Mononuclear cell (primary cell): ENCODE measurements at regions not wholly inside any gene's neighbourhood (a gene's known extent, or its start where the extent isn't known, plus 50 kb on each side); places are given as distances from the start of the nearest gene placed in this dataset.

ENCODE experiments used
- H3K27me3 ChIP-seq: 2 replicates; pipeline ENCODE4 v1.6.0; 2011; ENCODE audit warnings: low read length, control low read depth; ENCODE audit not compliant: insufficient read depth
- H3K4me1 ChIP-seq: 2 replicates; pipeline ENCODE4 v1.5.1; 2011; ENCODE audit warnings: mild to moderate bottlenecking, low read length, control low read depth; ENCODE audit not compliant: insufficient read depth
- H3K4me3 ChIP-seq: 2 replicates; pipeline ENCODE4 v1.5.1; 2011; ENCODE audit warnings: mild to moderate bottlenecking, low read length, moderate library complexity
- H3K9me3 ChIP-seq: 2 replicates; pipeline ENCODE4 v1.5.1; 2011; ENCODE audit warnings: low read depth, mild to moderate bottlenecking, control low read depth, low read length

- no peaks in the 10 kb centered on the region for H3K27me3 ChIP-seq
Observed at GRCh38 chr10:117927332-117927731, 119.4 kb downstream of the RAB11FIP2 start.

DNA sequence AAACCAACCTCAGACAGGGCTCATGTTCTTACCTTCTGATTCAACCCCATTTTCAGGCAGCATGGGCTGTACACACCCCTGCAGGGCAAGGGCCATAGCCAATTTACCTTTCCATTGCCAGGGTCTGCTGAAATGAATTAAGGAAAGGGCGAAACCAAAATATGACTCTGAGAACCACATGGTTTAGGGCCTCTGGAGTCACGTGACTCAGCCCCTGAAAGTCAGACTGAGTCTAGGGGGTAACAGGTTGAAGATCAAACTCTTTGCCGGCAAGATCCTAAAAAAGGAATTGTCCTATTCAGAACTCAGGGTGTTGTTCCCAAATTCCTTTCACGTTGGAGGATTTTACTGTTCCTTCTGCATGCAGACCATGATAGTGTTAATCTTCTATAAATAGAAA lies 118.9 kb downstream of the RAB11FIP2 start:
- H3K27me3 ChIP-seq = no peaks in the 10 kb centered on the region
- no peaks in the 10 kb centered on the region for H3K4me1 ChIP-seq
- no peak overlapping the region for H3K4me3 ChIP-seq
- H3K9me3 ChIP-seq = no peaks in the 10 kb centered on the region

More at GRCh38 chr10:117927332-117927731, 119.4 kb downstream of the RAB11FIP2 start:
- no peak overlapping the region for H3K4me3 ChIP-seq
- no peaks in the 10 kb centered on the region for H3K9me3 ChIP-seq
- H3K4me1 ChIP-seq = no peaks in the 10 kb centered on the region

DNA sequence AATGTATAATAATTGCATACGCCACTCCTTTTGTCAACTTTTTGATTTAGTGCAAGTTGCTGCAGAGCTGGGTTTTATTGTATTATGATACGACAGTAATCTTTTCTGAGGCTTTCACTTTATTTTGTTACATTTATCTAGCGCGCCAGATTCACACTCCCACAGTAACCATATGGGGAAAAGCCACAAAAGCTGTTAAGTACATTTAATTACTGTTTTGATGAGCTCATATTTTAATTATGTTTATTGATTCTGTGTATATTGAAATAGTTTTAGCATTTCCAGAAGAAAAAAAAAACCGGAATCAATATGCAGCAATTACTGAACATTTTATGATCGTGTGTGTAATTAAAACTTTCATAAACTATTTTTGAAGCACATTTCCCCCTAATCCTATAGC lies 118.5 kb downstream of the RAB11FIP2 start:
- Histone ChIP-seq H3K9me3 (no peaks in the 10 kb centered on the region), H3K27me3 (no peaks in the 10 kb centered on the region), H3K4me1 (no peaks in the 10 kb centered on the region), H3K4me3 (no peak overlapping the region)

DNA sequence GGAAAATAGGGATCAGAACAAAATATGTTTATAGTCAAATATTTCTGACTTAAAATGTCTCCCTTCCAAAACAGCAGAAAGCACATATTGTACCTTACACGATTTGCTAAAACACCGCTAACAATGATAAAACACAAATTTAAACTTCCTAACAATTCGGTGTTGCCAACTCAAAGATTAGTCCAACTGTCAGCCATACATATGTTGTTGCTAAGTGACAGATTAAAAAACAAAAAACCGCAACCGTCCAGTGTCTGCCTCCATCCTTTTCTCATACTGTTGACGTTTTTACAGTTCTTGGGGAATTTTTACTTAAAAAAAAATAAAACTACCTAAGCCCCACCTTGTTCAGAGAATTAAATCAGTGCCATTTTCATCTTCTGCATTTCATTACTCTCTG lies 118.0 kb downstream of the RAB11FIP2 start:
- Histone ChIP-seq H3K9me3 (no peaks in the 10 kb centered on the region), H3K27me3 (no peaks in the 10 kb centered on the region), H3K4me3 (no peak overlapping the region), H3K4me1 (no peaks in the 10 kb centered on the region)

DNA sequence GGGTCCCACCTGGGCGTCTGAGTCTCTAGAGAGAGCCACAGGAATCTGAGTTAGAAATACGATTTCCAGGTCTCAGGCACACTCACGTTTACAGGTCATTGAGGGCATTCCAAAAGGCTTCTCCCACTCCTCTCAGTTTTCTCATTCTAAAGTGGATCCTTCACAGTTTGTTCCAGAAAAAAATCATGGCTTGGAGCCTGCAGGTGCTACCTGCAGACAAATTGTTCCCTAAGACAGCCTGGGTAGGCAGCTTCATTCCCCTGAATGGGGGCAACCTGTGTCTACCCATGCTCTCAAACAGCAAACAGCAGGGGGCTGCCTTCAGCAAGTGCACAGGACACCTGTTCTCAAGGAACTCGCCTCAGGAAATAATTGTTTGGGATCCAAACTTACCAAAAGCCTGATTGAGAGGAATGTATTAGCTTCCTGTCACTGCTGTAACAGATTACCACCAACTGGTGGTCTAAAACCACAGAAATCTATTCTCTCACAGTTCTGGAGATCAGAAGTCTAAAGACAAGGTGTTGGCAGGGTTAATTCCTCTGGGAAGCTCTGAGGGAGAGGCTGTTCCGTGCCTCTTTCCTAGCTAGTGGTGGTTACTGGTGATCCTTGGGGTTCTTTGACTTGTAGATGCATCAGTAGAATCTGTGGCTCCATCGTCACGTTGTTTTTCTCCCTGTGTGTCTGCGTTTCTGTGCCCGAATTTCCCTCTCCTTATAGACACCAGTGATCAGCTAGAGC lies 117.2 kb downstream of the RAB11FIP2 start:
- Histone ChIP-seq H3K4me3 (no peak overlapping the region), H3K27me3 (no peaks in the 10 kb centered on the region), H3K4me1 (no peaks in the 10 kb centered on the region), H3K9me3 (no peaks in the 10 kb centered on the region)

DNA sequence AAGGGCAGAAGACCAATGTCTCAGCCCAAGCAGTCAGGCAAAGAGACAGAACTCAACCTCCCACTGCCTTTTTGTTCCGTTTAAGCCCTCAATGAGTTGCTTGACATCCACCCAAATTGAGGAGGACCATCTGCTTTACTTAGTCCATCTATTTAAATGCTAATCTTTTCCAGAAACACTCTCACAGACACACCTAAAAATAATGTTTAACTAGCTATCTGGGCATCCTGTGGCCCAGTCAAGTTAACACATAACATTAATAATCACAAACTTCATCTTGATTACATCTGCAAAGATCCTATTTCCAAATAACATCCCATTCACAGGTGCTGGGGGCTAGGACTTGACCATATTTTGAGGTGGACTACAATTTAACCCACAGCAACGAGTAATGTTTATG lies 115.7 kb downstream of the RAB11FIP2 start:
- Histone ChIP-seq H3K4me1 (no peaks in the 10 kb centered on the region), H3K9me3 (no peaks in the 10 kb centered on the region), H3K4me3 (no peak overlapping the region)

GRCh38 chr10:117933036-117933435 lies 113.7 kb downstream of the RAB11FIP2 start:
- no peaks in the 10 kb centered on the region for H3K9me3 ChIP-seq
- H3K27me3 ChIP-seq = no peaks in the 10 kb centered on the region
- H3K4me1 ChIP-seq = no peaks in the 10 kb centered on the region
- no peak overlapping the region for H3K4me3 ChIP-seq

More for the DNA sequence above, 115.7 kb downstream of the RAB11FIP2 start:
- H3K27me3 ChIP-seq = no peaks in the 10 kb centered on the region

DNA sequence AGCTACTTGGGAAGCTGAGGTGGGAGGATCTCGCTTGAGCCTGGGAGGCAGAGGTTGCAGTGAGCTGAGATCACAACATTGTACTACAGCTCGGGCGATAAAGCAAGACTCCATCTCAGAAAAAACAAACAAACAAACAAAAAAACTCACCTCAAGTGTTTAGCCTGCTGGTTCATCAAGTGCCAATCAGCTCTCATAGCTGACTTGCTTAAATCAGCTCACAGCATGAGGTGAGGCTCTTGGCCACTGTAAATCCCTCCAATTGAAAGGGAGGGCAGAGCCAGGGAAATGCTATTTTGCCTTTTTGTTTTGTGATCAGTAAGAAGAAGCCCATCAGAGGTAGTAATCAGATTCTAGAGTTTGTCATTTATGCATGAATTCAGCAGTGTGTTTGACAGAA lies 112.3 kb downstream of the RAB11FIP2 start:
- Histone ChIP-seq H3K27me3 (no peaks in the 10 kb centered on the region), H3K9me3 (no peaks in the 10 kb centered on the region), H3K4me1 (no peaks in the 10 kb centered on the region), H3K4me3 (no peak overlapping the region)

DNA sequence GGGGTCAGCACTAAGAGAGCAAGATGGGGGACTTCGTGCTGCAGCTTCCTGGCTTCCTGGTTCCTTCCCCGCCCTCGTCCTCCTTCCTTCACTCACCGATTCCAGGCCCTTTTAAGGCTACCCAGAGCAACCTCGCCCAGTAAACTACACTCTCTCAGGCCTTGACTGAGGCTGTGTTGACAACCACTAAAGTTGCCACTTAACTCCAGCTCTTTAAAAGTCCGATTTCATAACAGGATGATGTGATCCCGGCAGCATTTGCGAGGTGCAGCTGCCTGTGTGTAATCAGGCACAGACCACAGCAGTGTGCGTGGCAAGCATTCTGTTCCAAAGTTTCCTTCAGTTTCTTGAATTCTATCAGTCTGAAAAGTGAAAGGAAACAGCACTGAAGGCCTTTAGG lies 110.6 kb downstream of the RAB11FIP2 start:
- H3K27me3 ChIP-seq = no peaks in the 10 kb centered on the region
- no peaks in the 10 kb centered on the region for H3K4me1 ChIP-seq
- H3K9me3 ChIP-seq = no peaks in the 10 kb centered on the region
- H3K4me3 ChIP-seq = no peak overlapping the region

GRCh38 chr10:117936566-117936965 lies 110.2 kb downstream of the RAB11FIP2 start:
- no peaks in the 10 kb centered on the region for H3K9me3 ChIP-seq
- no peaks in the 10 kb centered on the region for H3K4me1 ChIP-seq
- H3K4me3 ChIP-seq = no peak overlapping the region
- H3K27me3 ChIP-seq = no peaks in the 10 kb centered on the region

DNA sequence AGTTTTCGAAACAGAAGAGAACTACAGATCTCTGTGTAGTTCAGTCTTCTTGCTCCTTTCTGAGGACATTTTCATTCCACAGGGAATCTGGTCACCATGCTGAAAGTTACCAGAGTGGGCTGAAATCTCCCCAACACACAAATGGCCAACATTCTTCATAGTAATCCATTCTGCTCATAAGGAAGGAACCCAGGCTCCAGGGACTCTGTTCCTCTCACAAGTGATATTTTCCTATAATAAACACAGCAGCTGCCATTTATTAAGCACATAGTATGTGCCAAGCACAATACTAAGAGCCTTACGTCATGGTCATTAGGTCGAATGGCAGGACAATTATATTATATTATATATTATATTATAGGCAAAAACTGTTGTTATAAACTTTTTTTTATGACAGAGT lies 109.8 kb downstream of the RAB11FIP2 start:
- Histone ChIP-seq H3K27me3 (no peaks in the 10 kb centered on the region), H3K4me1 (no peaks in the 10 kb centered on the region)

GRCh38 chr10:117938104-117938503 lies 108.6 kb downstream of the RAB11FIP2 start:
- Histone ChIP-seq H3K27me3 (no peaks in the 10 kb centered on the region), H3K4me3 (no peak overlapping the region), H3K4me1 (no peaks in the 10 kb centered on the region), H3K9me3 (no peaks in the 10 kb centered on the region)

More for the DNA sequence above, 109.8 kb downstream of the RAB11FIP2 start:
- no peaks in the 10 kb centered on the region for H3K9me3 ChIP-seq
- H3K4me3 ChIP-seq = no peak overlapping the region

DNA sequence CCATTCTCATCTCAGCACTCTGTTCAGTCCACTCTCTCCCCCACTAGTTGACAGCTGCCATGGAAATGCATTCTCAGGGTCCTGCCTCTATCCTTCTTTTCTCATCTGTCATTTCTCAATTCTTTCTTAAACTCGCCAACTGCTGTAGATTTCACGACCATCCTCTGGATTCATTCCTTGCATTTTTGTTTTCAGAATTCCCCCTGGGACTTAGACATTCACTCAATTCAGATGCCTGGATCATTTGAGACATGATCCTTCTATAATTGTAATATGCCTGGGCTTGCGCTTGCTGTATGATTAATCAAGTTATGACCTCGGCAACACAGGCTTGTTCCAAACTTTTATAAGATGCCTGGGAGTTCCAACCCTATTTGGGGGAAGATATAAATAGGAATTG lies 104.5 kb downstream of the RAB11FIP2 start:
- Histone ChIP-seq H3K4me3 (no peak overlapping the region), H3K9me3 (no peaks in the 10 kb centered on the region), H3K27me3 (no peaks in the 10 kb centered on the region), H3K4me1 (no peaks in the 10 kb centered on the region)

GRCh38 chr10:117944676-117945447 lies 101.9 kb downstream of the RAB11FIP2 start:
- no peak overlapping the region for H3K4me3 ChIP-seq
- no peaks in the 10 kb centered on the region for H3K27me3 ChIP-seq
- no peaks in the 10 kb centered on the region for H3K9me3 ChIP-seq
- H3K4me1 ChIP-seq = no peaks in the 10 kb centered on the region

- Histone ChIP-seq H3K4me1 (no peaks in the 10 kb centered on the region), H3K9me3 (no peaks in the 10 kb centered on the region), H3K27me3 (no peaks in the 10 kb centered on the region), H3K4me3 (no peak overlapping the region)
Observed at GRCh38 chr10:117945651-117946050, 101.1 kb downstream of the RAB11FIP2 start.
